Peyer's patch (tissue), 4 donors: ENCODE measurements at regions not wholly inside any gene's neighbourhood (a gene's known extent, or its start where the extent isn't known, plus 50 kb on each side); places are given as distances from the start of the nearest gene placed in this dataset.

ENCODE experiments used
- CTCF ChIP-seq, 6 experiments: fragments of 450-650 bp in 4 of 6; fragments of 200-600 bp in 2 of 6; sonication (generic) in 1 of 6; IDR thresholded peaks; one replicate each; pipeline ENCODE4 v1.5.1; 2017 to 2019; ENCODE audit warnings: antibody characterized with exemption in 6 of 6, mild to moderate bottlenecking in 3 of 6, moderate library complexity in 1 of 6
- POLR2A ChIP-seq, 2 donors: fragments of 450-650 bp; IDR thresholded peaks; one replicate each; pipeline ENCODE4 v1.5.1; 2017; ENCODE audit warnings: antibody characterized with exemption in 2 of 2, mild to moderate bottlenecking in 2 of 2, moderate library complexity in 2 of 2

- no peak for TF ChIP-seq CTCF (IDR thresholded peaks at IDR 0.05)
- TF ChIP-seq POLR2A (IDR thresholded peaks at IDR 0.05), result no peak
Measured at GRCh38 chr6:95847061-95847460, 168.7 kb upstream of the FUT9 start.
